ENCODE measurements at regions not wholly inside any gene's neighbourhood (a gene's known extent, or its start where the extent isn't known, plus 50 kb on each side); places are given as distances from the start of the nearest gene placed in this dataset.

GRCh38 chr6:129776542-129777330 is 66.8 kb upstream of the ARHGAP18 start:
- TF ChIP-seq ADNP (CRISPR knock-in tag; IDR thresholded peaks at IDR 0.05) (no peak), NFIC (IDR thresholded peaks at IDR 0.05; ENCODE audit: low read length) (no peak), KDM5A (IDR thresholded peaks at IDR 0.05; ENCODE audit: borderline replicate concordance, low read length) (no peak), ZNF207 (IDR thresholded peaks at IDR 0.05; ENCODE audit: borderline replicate concordance) (no peak), NR2F2 (IDR thresholded peaks at IDR 0.05; ENCODE audit: borderline replicate concordance, low read depth) (no peak), CTCF (CRISPR knock-in tag; IDR thresholded peaks at IDR 0.05) (no peak), CHD2 (IDR thresholded peaks at IDR 0.05; ENCODE audit: low read depth, low read length) (no peak), ZNF704 (CRISPR knock-in tag; IDR thresholded peaks at IDR 0.05; ENCODE audit: borderline replicate concordance) (no peak), IRX3 (CRISPR knock-in tag; IDR thresholded peaks at IDR 0.05; ENCODE audit: borderline replicate concordance, low read depth) (no peak), TP53 (CRISPR knock-in tag; conservative IDR thresholded peaks at IDR 0.05) (no peak), TRIM24 (CRISPR knock-in tag; IDR thresholded peaks at IDR 0.05) (no peak)

Data from HepG2 (cell line).